ENCODE measurements at regions not wholly inside any gene's neighbourhood (a gene's known extent, or its start where the extent isn't known, plus 50 kb on each side); places are given as distances from the start of the nearest gene placed in this dataset.

DNA sequence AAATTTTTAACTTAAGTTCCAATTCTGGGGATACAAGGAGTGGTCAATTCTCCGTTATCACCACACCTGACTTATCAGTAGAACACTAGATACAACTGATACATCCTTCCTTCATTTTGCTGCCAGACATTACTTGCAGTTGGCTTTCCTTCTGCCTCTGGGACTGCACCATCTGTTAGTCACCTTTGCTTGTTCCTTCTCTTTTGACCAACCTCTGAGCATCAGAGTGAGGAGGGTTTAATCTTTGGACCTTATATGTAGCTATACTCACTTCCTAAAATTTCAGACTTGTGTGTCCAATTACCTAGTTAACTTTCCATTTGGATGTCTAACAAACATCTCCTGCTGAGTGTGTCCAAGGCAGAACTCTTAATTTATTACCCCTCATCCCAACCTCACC, 330.7 kb downstream of the PTTG2 start:
- TF ChIP-seq, protein P1, sequence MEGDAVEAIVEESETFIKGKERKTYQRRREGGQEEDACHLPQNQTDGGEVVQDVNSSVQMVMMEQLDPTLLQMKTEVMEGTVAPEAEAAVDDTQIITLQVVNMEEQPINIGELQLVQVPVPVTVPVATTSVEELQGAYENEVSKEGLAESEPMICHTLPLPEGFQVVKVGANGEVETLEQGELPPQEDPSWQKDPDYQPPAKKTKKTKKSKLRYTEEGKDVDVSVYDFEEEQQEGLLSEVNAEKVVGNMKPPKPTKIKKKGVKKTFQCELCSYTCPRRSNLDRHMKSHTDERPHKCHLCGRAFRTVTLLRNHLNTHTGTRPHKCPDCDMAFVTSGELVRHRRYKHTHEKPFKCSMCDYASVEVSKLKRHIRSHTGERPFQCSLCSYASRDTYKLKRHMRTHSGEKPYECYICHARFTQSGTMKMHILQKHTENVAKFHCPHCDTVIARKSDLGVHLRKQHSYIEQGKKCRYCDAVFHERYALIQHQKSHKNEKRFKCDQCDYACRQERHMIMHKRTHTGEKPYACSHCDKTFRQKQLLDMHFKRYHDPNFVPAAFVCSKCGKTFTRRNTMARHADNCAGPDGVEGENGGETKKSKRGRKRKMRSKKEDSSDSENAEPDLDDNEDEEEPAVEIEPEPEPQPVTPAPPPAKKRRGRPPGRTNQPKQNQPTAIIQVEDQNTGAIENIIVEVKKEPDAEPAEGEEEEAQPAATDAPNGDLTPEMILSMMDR (IDR thresholded peaks at IDR 0.05; ENCODE audit: insufficient read depth, low read length, poor library complexity, severe bottlenecking): no peak
- TF ChIP-seq EZH2phosphoT487 (conservative IDR thresholded peaks at IDR 0.05; ENCODE audit: low read length): no peak

All from SU-DHL-6 (cell line).